NB4 (cell line): ENCODE measurements at regions not wholly inside any gene's neighbourhood (a gene's known extent, or its start where the extent isn't known, plus 50 kb on each side); places are given as distances from the start of the nearest gene placed in this dataset.

ENCODE experiments used
- CTCF ChIP-seq: IDR thresholded peaks from one replicate; pipeline ENCODE4 v1.5.1; 2012; ENCODE audit warnings: low read depth, low read length
- POLR2A ChIP-seq: IDR thresholded peaks from 2 replicates; pipeline ENCODE4 v1.6.1; 2011; ENCODE audit warnings: mild to moderate bottlenecking; ENCODE audit not compliant: insufficient read length; ENCODE audit errors: extremely low read depth

GRCh38 chr2:136437461-136437860 is 319.5 kb upstream of the CXCR4 start:
- TF ChIP-seq POLR2A (no peak), CTCF (no peak)
